PC-9 (cell line): ENCODE measurements at regions not wholly inside any gene's neighbourhood (a gene's known extent, or its start where the extent isn't known, plus 50 kb on each side); places are given as distances from the start of the nearest gene placed in this dataset.

ENCODE experiments used
- BruUV-seq: library from RNA; stranded (reverse); fragments of 400-500 nt; replicated peaks from 2 replicates; lab custom pipeline; 2021; lab: Mats Ljungman, UMichigan
- CTCF ChIA-PET: fragments of 300-600 bp; sonication (Branson Sonifier 250); formaldehyde crosslinking; loops from one replicate; lab custom pipeline; 2022; ENCODE audit warnings: antibody characterized with exemption; lab: Charles Lee
- POLR2A ChIA-PET: fragments of 300-600 bp; sonication (Branson Sonifier 250); formaldehyde crosslinking; loops from one replicate; lab custom pipeline; 2022; ENCODE audit warnings: antibody characterized with exemption; ENCODE audit not compliant: unreplicated experiment; lab: Charles Lee
- DNase-seq, 2 experiments: peaks; one replicate each; pipeline versions ENCODE4 v3.0.0 to v3.0.0-alpha.2; 2015 to 2022; ENCODE audit warnings: mixed read lengths in 1 of 2
- H2AFZ ChIP-seq: fragments of 200-600 bp; sonication (generic); 2 replicates; pipeline ENCODE4 v1.8.1; 2017; ENCODE audit warnings: antibody characterized with exemption
- H3F3A ChIP-seq: fragments of 200-600 bp; sonication (generic); 2 replicates; pipeline ENCODE4 v1.8.1; 2017; ENCODE audit warnings: antibody characterized with exemption, mild to moderate bottlenecking, low read depth; ENCODE audit not compliant: insufficient read depth
- H3K27ac ChIP-seq: fragments of 200-600 bp; sonication (generic); 2 replicates; pipeline ENCODE4 v1.6.1; 2016; ENCODE audit warnings: mixed run types
- H3K27me3 ChIP-seq: fragments of 200-600 bp; sonication (generic); 2 replicates; pipeline ENCODE4 v1.6.1; 2016; ENCODE audit warnings: low read depth, mixed run types; ENCODE audit not compliant: insufficient read depth
- H3K36me3 ChIP-seq: fragments of 200-600 bp; sonication (generic); 2 replicates; pipeline ENCODE4 v1.6.1; 2016; ENCODE audit warnings: low read depth, mixed run types
- H3K4me1 ChIP-seq: fragments of 200-600 bp; sonication (generic); replicated peaks from 2 replicates; pipeline ENCODE4 v1.6.1; 2016; ENCODE audit warnings: mixed run types; ENCODE audit not compliant: insufficient read depth
- H3K4me2 ChIP-seq: fragments of 200-600 bp; sonication (generic); 2 replicates; pipeline ENCODE4 v1.6.1; 2017; ENCODE audit warnings: mixed run types
- H3K4me3 ChIP-seq: fragments of 200-600 bp; sonication (generic); 2 replicates; pipeline ENCODE4 v1.6.1; 2016; ENCODE audit warnings: mixed run types
- H3K79me2 ChIP-seq: fragments of 200-600 bp; sonication (generic); 2 replicates; pipeline ENCODE4 v1.6.1; 2017; ENCODE audit warnings: low read depth, mixed run types
- H3K9me2 ChIP-seq: fragments of 200-600 bp; sonication (generic); 2 replicates; pipeline ENCODE4 v1.8.1; 2017; ENCODE audit warnings: mild to moderate bottlenecking; ENCODE audit not compliant: insufficient read depth
- H3K9me3 ChIP-seq: fragments of 200-600 bp; sonication (generic); 2 replicates; pipeline ENCODE4 v1.8.1; 2016; ENCODE audit warnings: low read depth; ENCODE audit not compliant: insufficient read depth
- H4K20me1 ChIP-seq: fragments of 200-600 bp; sonication (generic); 2 replicates; pipeline ENCODE4 v1.8.1; 2017; ENCODE audit not compliant: insufficient read depth
- EZH2 ChIP-seq: fragments of 200-600 bp; sonication (generic); IDR thresholded peaks from 2 replicates; pipeline ENCODE4 v1.8.0; 2017; ENCODE audit warnings: antibody characterized with exemption, low read depth
- intact Hi-C: fragments of 100-400 bp; cut with micrococcal nuclease; formaldehyde crosslinking; loops from one replicate; pipeline ENCODE4 v1.10.0; 2022; ENCODE audit not compliant: unreplicated experiment
- TF ChIP-seq, protein P1 (sequence below): fragments of 200-600 bp; sonication (generic); conservative IDR thresholded peaks from 2 replicates; pipeline ENCODE4 v1.6.1; 2017; ENCODE audit warnings: mixed run types, antibody characterized with exemption, mild to moderate bottlenecking, moderate library complexity

DNA sequence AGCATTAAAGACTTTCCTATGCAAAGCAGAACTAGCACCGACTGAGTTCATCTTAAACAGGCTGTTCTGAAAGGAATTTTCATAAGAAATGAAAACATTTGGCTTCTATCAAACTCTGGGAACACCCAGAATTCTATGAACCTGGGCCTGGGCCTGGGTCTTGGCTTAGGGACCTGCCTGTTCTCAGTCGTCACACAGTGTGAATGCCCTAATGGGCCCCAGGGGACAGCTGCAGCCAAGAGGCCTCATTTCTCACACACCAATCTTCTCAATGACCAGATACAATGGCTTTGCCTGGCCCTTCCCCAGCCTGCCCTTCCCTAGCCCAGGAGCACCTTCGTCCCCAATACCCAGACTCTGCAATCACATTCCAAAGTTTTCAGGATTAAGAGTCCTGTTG lies 234.9 kb upstream of the ARHGAP20 start:
- POLR2A ChIA-PET = no interaction called here
- H2AFZ ChIP-seq = no peak overlapping the region
- no peaks in the 10 kb centered on the region for H3K9me3 ChIP-seq
- no peaks in the 10 kb centered on the region for H4K20me1 ChIP-seq
- H3K4me3 ChIP-seq = no peak overlapping the region
- H3K27ac ChIP-seq = no peak overlapping the region
- TF ChIP-seq, protein P1, sequence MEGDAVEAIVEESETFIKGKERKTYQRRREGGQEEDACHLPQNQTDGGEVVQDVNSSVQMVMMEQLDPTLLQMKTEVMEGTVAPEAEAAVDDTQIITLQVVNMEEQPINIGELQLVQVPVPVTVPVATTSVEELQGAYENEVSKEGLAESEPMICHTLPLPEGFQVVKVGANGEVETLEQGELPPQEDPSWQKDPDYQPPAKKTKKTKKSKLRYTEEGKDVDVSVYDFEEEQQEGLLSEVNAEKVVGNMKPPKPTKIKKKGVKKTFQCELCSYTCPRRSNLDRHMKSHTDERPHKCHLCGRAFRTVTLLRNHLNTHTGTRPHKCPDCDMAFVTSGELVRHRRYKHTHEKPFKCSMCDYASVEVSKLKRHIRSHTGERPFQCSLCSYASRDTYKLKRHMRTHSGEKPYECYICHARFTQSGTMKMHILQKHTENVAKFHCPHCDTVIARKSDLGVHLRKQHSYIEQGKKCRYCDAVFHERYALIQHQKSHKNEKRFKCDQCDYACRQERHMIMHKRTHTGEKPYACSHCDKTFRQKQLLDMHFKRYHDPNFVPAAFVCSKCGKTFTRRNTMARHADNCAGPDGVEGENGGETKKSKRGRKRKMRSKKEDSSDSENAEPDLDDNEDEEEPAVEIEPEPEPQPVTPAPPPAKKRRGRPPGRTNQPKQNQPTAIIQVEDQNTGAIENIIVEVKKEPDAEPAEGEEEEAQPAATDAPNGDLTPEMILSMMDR = no peak
- TF ChIP-seq EZH2 = no peak
- intact Hi-C loops = no loop called here
- no peak overlapping the region for H3K4me2 ChIP-seq
- no peaks in the 10 kb centered on the region for H3K27me3 ChIP-seq
- no peaks in the 10 kb centered on the region for H3F3A ChIP-seq
- DNase-seq = no peak
- CTCF ChIA-PET = no interaction called here
- H3K4me1 ChIP-seq = no peaks in the 10 kb centered on the region
- no TSS peak for BruUV-seq
- no peaks in the 10 kb centered on the region for H3K9me2 ChIP-seq
- H3K79me2 ChIP-seq = no peaks in the 10 kb centered on the region
- no peaks in the 10 kb centered on the region for H3K36me3 ChIP-seq

DNA sequence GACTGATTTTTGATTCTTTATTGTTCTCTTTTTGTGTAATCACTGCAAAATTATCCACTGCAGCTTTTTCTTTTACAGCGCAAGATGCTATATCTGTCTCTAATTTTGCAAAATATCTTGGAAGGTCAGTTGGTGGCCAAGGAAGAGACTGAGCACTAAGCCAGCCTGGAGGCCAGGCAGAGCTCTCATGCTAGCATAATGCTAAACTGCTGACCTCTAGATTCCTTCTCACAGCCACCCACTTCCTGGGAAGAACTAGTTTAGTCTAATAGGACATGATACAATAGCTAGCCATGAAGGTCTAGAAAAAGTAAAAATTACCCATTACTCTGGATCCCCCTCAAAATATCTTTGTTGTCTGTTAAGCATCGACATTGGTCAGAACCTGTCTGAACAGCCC lies 227.2 kb upstream of the ARHGAP20 start:
- H3K9me3 ChIP-seq = no peaks in the 10 kb centered on the region
- ChIA-PET POLR2A (no interaction called here), CTCF (no interaction called here)
- no peak overlapping the region for H3K27ac ChIP-seq
- H3K36me3 ChIP-seq = no peaks in the 10 kb centered on the region
- TF ChIP-seq, protein P1 = no peak
- no peak for TF ChIP-seq EZH2
- intact Hi-C loops = no loop called here
- no peaks in the 10 kb centered on the region for H3K9me2 ChIP-seq
- DNase-seq = no peak
- H3K79me2 ChIP-seq = no peaks in the 10 kb centered on the region
- no peaks in the 10 kb centered on the region for H4K20me1 ChIP-seq
- no peaks in the 10 kb centered on the region for H3K4me1 ChIP-seq
- no peaks in the 10 kb centered on the region for H3K27me3 ChIP-seq
- H3F3A ChIP-seq = no peaks in the 10 kb centered on the region
- H3K4me3 ChIP-seq = no peak overlapping the region
- H3K4me2 ChIP-seq = no peak overlapping the region
- H2AFZ ChIP-seq = no peak overlapping the region
- BruUV-seq = no TSS peak

- DNase-seq = no peak
- H3F3A ChIP-seq = no peaks in the 10 kb centered on the region
- no peaks in the 10 kb centered on the region for H3K9me2 ChIP-seq
- no peaks in the 10 kb centered on the region for H3K9me3 ChIP-seq
- H3K79me2 ChIP-seq = no peaks in the 10 kb centered on the region
- H3K27me3 ChIP-seq = no peaks in the 10 kb centered on the region
- H3K27ac ChIP-seq = no peak overlapping the region
- H3K4me3 ChIP-seq = no peak overlapping the region
- TF ChIP-seq, protein P1 = no peak
- no peak for TF ChIP-seq EZH2
- POLR2A ChIA-PET = no interaction called here
- H2AFZ ChIP-seq = no peak overlapping the region
- no TSS peak for BruUV-seq
- CTCF ChIA-PET = no interaction called here
- no peaks in the 10 kb centered on the region for H3K36me3 ChIP-seq
- H3K4me2 ChIP-seq = no peak overlapping the region
- no peaks in the 10 kb centered on the region for H3K4me1 ChIP-seq
- H4K20me1 ChIP-seq = no peaks in the 10 kb centered on the region
- intact Hi-C loops = no loop called here
Measured at GRCh38 chr11:110935018-110935640, 222.9 kb upstream of the ARHGAP20 start.
